K562 (cell line): ENCODE measurements at regions not wholly inside any gene's neighbourhood (a gene's known extent, or its start where the extent isn't known, plus 50 kb on each side); places are given as distances from the start of the nearest gene placed in this dataset.

Experiments used
- ATAC-seq: fragments of 200-7000 bp; cut with Tn5 transposase; 3 replicates; pipeline ENCODE4 v1.9.1; 2020; ENCODE audit warnings: moderate library complexity
- BruUV-seq: library from RNA; stranded (reverse); fragments of 400-500 nt; replicated peaks from 2 replicates; lab custom pipeline; 2021; lab: Mats Ljungman, UMichigan
- CTCF ChIA-PET: fragments of 300-600 bp; formaldehyde crosslinking; extraction: SDS; loops from one replicate; lab custom pipeline; 2021; ENCODE audit warnings: low intra/inter-chr PET ratio; lab: Yijun Ruan, JAX
- POLR2A ChIA-PET: fragments of 300-600, 350-650 bp; sonication (Branson Sonifier 250); formaldehyde crosslinking; extraction: SDS; loops from one replicate; lab custom pipeline; 2021; ENCODE audit warnings: antibody characterized with exemption, inconsistent platforms; lab: Yijun Ruan, JAX
- DNase-seq, 4 experiments: peaks; one replicate each; pipeline versions ENCODE4 v3.0.0 to v3.0.0-alpha.2; 2011 to 2018; ENCODE audit warnings: low spot score in 3 of 4, mixed read lengths in 3 of 4; ENCODE audit errors: extremely low read depth in 1 of 4
- FAIRE-seq: peaks from 2 replicates; lab custom pipeline; 2011; peaks lifted over from hg19 to GRCh38; lab: Jason Lieb, UNC
- H2AFZ ChIP-seq: 2 replicates; pipeline ENCODE4 v1.6.0; 2011; ENCODE audit warnings: low read depth, low read length, control low read depth, inconsistent platforms
- H3K27ac ChIP-seq: fragments of 200-600 bp; 3 replicates; pipeline ENCODE4 v1.8.0; 2011; ENCODE audit warnings: low read depth, mild to moderate bottlenecking, control low read depth, inconsistent platforms, low read length, moderate library complexity, mixed read lengths; ENCODE audit errors: extremely low read depth
- H3K27me3 ChIP-seq, 2 experiments: fragments of 300-600 bp in 1 of 2; 2 replicates in 1 of 2; 3 replicates in 1 of 2; pipeline versions ENCODE4 v1.6.0 to v1.8.0; 2011; ENCODE audit warnings: inconsistent platforms in 2 of 2, low read length in 2 of 2, mild to moderate bottlenecking in 1 of 2, mixed read lengths in 1 of 2, moderate library complexity in 1 of 2; ENCODE audit not compliant: control insufficient read depth in 2 of 2, insufficient read depth in 2 of 2
- H3K36me3 ChIP-seq: fragments of 300-600 bp; 3 replicates; pipeline ENCODE4 v1.8.0; 2011; ENCODE audit warnings: mild to moderate bottlenecking, low read length, inconsistent platforms; ENCODE audit not compliant: control insufficient read depth, insufficient read depth
- H3K4me1 ChIP-seq, 2 experiments: fragments of 200-600 bp in 1 of 2; replicated peaks in 1 of 2; 2 replicates in 1 of 2; 3 replicates in 1 of 2; pipeline versions ENCODE4 v1.5.1 to v1.8.0; 2011; ENCODE audit warnings: inconsistent platforms in 2 of 2, low read length in 2 of 2, mild to moderate bottlenecking in 1 of 2, mixed read lengths in 1 of 2, moderate library complexity in 1 of 2; ENCODE audit not compliant: control insufficient read depth in 2 of 2, insufficient read depth in 2 of 2
- H3K4me2 ChIP-seq: 2 replicates; pipeline ENCODE4 v1.6.1; 2011; ENCODE audit warnings: low read length, control low read depth, inconsistent platforms, mixed read lengths; ENCODE audit not compliant: insufficient read depth
- H3K4me3 ChIP-seq: fragments of 200-600 bp; sonication (generic), shearing (Covaris generic); 2 replicates; pipeline ENCODE4 v1.5.1; 2016; ENCODE audit warnings: control low read depth, inconsistent platforms
- H3K79me2 ChIP-seq: fragments of 200-600 bp; 3 replicates; pipeline ENCODE4 v1.8.0; 2011; ENCODE audit warnings: low read length, inconsistent platforms; ENCODE audit not compliant: control insufficient read depth, insufficient read depth
- H3K9ac ChIP-seq, 2 experiments: 2 replicates each; pipeline versions ENCODE4 v1.6.0 to v1.6.1; 2011; ENCODE audit warnings: low read depth in 2 of 2, low read length in 2 of 2, control low read depth in 1 of 2, inconsistent platforms in 1 of 2, mild to moderate bottlenecking in 1 of 2, mixed read lengths in 1 of 2; ENCODE audit not compliant: insufficient read depth in 1 of 2
- H3K9me1 ChIP-seq: one replicate; pipeline ENCODE4 v1.6.0; 2011; ENCODE audit warnings: inconsistent platforms, mild to moderate bottlenecking, low read length, moderate library complexity; ENCODE audit not compliant: control insufficient read depth, insufficient read depth
- H3K9me3 ChIP-seq: replicated peaks from 2 replicates; pipeline ENCODE4 v1.5.1; 2011; ENCODE audit warnings: low read depth, low read length, inconsistent platforms; ENCODE audit not compliant: control insufficient read depth, insufficient read depth
- H4K20me1 ChIP-seq: replicated peaks from 2 replicates; pipeline ENCODE4 v1.6.1; 2011; ENCODE audit warnings: low read length, inconsistent platforms, mixed read lengths; ENCODE audit not compliant: control insufficient read depth, insufficient read depth
- ARID3B ChIP-seq: fragments of 250-450 bp; sonication (Bioruptor Pico); IDR thresholded peaks from 2 replicates; pipeline ENCODE4 v1.4.0; 2020; ENCODE audit warnings: borderline replicate concordance
- CHD1 ChIP-seq: fragments of 200-600 bp; sonication (generic); IDR thresholded peaks from one replicate; pipeline ENCODE4 v1.6.1; 2012; ENCODE audit warnings: mild to moderate bottlenecking, moderate library complexity, low read length, inconsistent platforms
- EP300 ChIP-seq: IDR thresholded peaks from 2 replicates; pipeline ENCODE4 v1.6.1; 2012; ENCODE audit warnings: low read length, improper control_type of control experiment
- GTF2F1 ChIP-seq: IDR thresholded peaks from 2 replicates; pipeline ENCODE4 v1.6.1; 2011; ENCODE audit warnings: low read depth, low read length, improper control_type of control experiment
- HNRNPH1 ChIP-seq: fragments of 200-400 bp; formaldehyde crosslinking; optimal IDR thresholded peaks from 2 replicates; pipeline ENCODE3; 2017; ENCODE audit warnings: low read depth, mild to moderate bottlenecking, low read length, moderate library complexity
- JUNB ChIP-seq: fragments of 450-650 bp; formaldehyde crosslinking; conservative IDR thresholded peaks from 2 replicates; pipeline ENCODE4 v1.4.0; 2020; ENCODE audit warnings: mild to moderate bottlenecking
- KLF6 ChIP-seq: fragments of 250-450 bp; sonication (Bioruptor Pico); IDR thresholded peaks from 2 replicates; pipeline ENCODE4 v1.4.0; 2020; ENCODE audit warnings: mild to moderate bottlenecking, moderate library complexity, borderline replicate concordance
- MTA3 ChIP-seq: fragments of 450-650 bp; formaldehyde crosslinking; IDR thresholded peaks from 2 replicates; pipeline ENCODE4 v1.6.1; 2017; ENCODE audit warnings: mild to moderate bottlenecking, borderline replicate concordance
- RREB1 ChIP-seq: fragments of 250-450 bp; sonication (Bioruptor Pico); IDR thresholded peaks from 2 replicates; pipeline ENCODE4 v1.4.0; 2020
- SMAD4 ChIP-seq: fragments of 250-450 bp; sonication (Bioruptor Pico); conservative IDR thresholded peaks from 2 replicates; pipeline ENCODE4 v1.8.0; 2021; ENCODE audit warnings: inconsistent platforms, mild to moderate bottlenecking, moderate library complexity
- SOX6 ChIP-seq: fragments of 450-650 bp; IDR thresholded peaks from 2 replicates; pipeline ENCODE4 v1.6.1; 2014; ENCODE audit warnings: mild to moderate bottlenecking
- SP2 ChIP-seq: IDR thresholded peaks from 2 replicates; pipeline ENCODE4 v1.6.1; 2011; ENCODE audit warnings: mild to moderate bottlenecking, low read depth, low read length, moderate library complexity; ENCODE audit not compliant: poor library complexity, severe bottlenecking; ENCODE audit errors: extremely low read depth
- TCF7L2 ChIP-seq: fragments of 150-350 bp; IDR thresholded peaks from 2 replicates; pipeline ENCODE4 v1.6.1; 2016; ENCODE audit warnings: low read depth, mild to moderate bottlenecking, low read length, moderate library complexity
- ZNF134 ChIP-seq: fragments of 250-450 bp; sonication (Bioruptor Pico); conservative IDR thresholded peaks from 2 replicates; pipeline ENCODE4 v1.4.0; 2020
- WGBS: fragments of 100-300 bp; shearing (Covaris generic); methylation state at CpG from one replicate; pipeline ENCODE4 v1.1.6; 2016; ENCODE audit warnings: low coverage, mixed read lengths; ENCODE audit not compliant: insufficient coverage; ENCODE audit errors: missing lambda C conversion rate; 5-methylcytosine and 5-hydroxymethylcytosine counted together
- in situ Hi-C: fragments of 300-500 bp; cut with MboI; formaldehyde crosslinking; loops from 4 replicates; pipeline ENCODE4 v1.15.0; 2018; ENCODE audit warnings: inconsistent platforms, mixed read lengths
- intact Hi-C: fragments of 100-400 bp; cut with micrococcal nuclease; formaldehyde crosslinking; loops from 2 replicates; pipeline ENCODE4 v1.14.2; 2022
- TF ChIP-seq, protein P1 (sequence below): fragments of 250-450 bp; sonication (Bioruptor Pico); IDR thresholded peaks from 2 replicates; pipeline ENCODE4 v1.8.0; 2021; ENCODE audit warnings: mild to moderate bottlenecking, moderate library complexity

- Histone ChIP-seq H3K36me3 (no peaks in the 10 kb centered on the region), H3K9me1 (no peaks in the 10 kb centered on the region), H3K9me3 (no peaks in the 10 kb centered on the region), H4K20me1 (no peaks in the 10 kb centered on the region), H3K4me2 (no peak overlapping the region), H2AFZ (no peak overlapping the region), H3K27ac (no peak overlapping the region), H3K9ac (no peak overlapping the region), H3K4me3 (no peak overlapping the region), H3K27me3 (no peaks in the 10 kb centered on the region), H3K79me2 (no peaks in the 10 kb centered on the region), H3K4me1 (no peaks in the 10 kb centered on the region)
- ATAC-seq (no peak), FAIRE-seq (no peak), DNase-seq (no peak)
- POLR2A ChIA-PET: no interaction called here
- in situ Hi-C loops: no loop called here
- intact Hi-C loops: no loop called here
- TF ChIP-seq SMAD4 (CRISPR knock-in tag) (no peak), KLF6 (CRISPR knock-in tag) (no peak), CHD1 (no peak), JUNB (no peak), ZNF134 (CRISPR knock-in tag) (no peak), SP2 (no peak), RREB1 (CRISPR knock-in tag) (no peak), EP300 (no peak), MTA3 (no peak), SOX6 (no peak), ARID3B (no peak), TCF7L2 (no peak), GTF2F1 (no peak), HNRNPH1 (no peak)
- TF ChIP-seq, protein P1, sequence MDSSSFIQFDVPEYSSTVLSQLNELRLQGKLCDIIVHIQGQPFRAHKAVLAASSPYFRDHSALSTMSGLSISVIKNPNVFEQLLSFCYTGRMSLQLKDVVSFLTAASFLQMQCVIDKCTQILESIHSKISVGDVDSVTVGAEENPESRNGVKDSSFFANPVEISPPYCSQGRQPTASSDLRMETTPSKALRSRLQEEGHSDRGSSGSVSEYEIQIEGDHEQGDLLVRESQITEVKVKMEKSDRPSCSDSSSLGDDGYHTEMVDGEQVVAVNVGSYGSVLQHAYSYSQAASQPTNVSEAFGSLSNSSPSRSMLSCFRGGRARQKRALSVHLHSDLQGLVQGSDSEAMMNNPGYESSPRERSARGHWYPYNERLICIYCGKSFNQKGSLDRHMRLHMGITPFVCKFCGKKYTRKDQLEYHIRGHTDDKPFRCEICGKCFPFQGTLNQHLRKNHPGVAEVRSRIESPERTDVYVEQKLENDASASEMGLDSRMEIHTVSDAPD (CRISPR knock-in tag): no peak
- CTCF ChIA-PET: no interaction called here
- WGBS: 0% methylated on average over 1 of the region's 1 CpG
- no TSS peak for BruUV-seq
Observed at GRCh38 chr18:33901894-33902512, 322.7 kb downstream of the NOL4 start.
